Heart right ventricle (tissue), 16 donors: ENCODE measurements at regions not wholly inside any gene's neighbourhood (a gene's known extent, or its start where the extent isn't known, plus 50 kb on each side); places are given as distances from the start of the nearest gene placed in this dataset.

Experiments
- ATAC-seq, 8 donors: fragments of 200-7000 bp; cut with Tn5 transposase; one replicate each; pipeline ENCODE4 v1.9.1; 2020; ENCODE audit warnings: mild to moderate bottlenecking in 8 of 8, moderate library complexity in 8 of 8, moderate number of reproducible peaks in 1 of 8
- DNase-seq, 2 donors: peaks; one replicate each; pipeline ENCODE4 v3.0.0-alpha.2; 2020
- H3K27ac ChIP-seq, 10 donors: fragments of 200-600 bp; sonication (generic) in 2 of 10; one replicate each; pipeline versions ENCODE4 v1.5.0 to v1.8.0; 2020 to 2022; ENCODE audit warnings: mild to moderate bottlenecking in 3 of 10
- H3K27me3 ChIP-seq, 7 donors: fragments of 200-600 bp; one replicate each; pipeline ENCODE4 v1.8.0; 2021 to 2022; ENCODE audit warnings: mild to moderate bottlenecking in 2 of 7
- H3K36me3 ChIP-seq, 9 donors: fragments of 200-600 bp; sonication (generic) in 1 of 9; one replicate each; pipeline versions ENCODE4 v1.5.0 to v1.8.0; 2020 to 2022; ENCODE audit warnings: mild to moderate bottlenecking in 2 of 9
- H3K4me1 ChIP-seq, 9 donors: fragments of 200-600 bp; sonication (generic) in 1 of 9; one replicate each; pipeline versions ENCODE4 v1.5.0 to v1.8.0; 2020 to 2022; ENCODE audit warnings: mild to moderate bottlenecking in 4 of 9
- H3K4me3 ChIP-seq, 10 donors: fragments of 200-600 bp; sonication (generic) in 2 of 10; one replicate each; pipeline versions ENCODE4 v1.5.0 to v1.8.0; 2020 to 2022; ENCODE audit warnings: mild to moderate bottlenecking in 7 of 10, moderate library complexity in 2 of 10
- H3K9me3 ChIP-seq, 11 donors: fragments of 200-600 bp in 10 of 11; sonication (generic) in 2 of 11; one replicate each; pipeline versions ENCODE4 v1.5.0 to v1.8.0; 2013 to 2022; ENCODE audit warnings: mild to moderate bottlenecking in 2 of 11, control low read depth in 1 of 11, moderate library complexity in 1 of 11
- WGBS, 2 donors: extraction: QIAGEN DNeasy Blood & Tissue Kit; methylation state at CpG; one replicate each; pipeline ENCODE4 v1.1.7; 2013; ENCODE audit warnings: inconsistent platforms in 1 of 2; 5-methylcytosine and 5-hydroxymethylcytosine counted together
- intact Hi-C, 10 donors: fragments of 100-400 bp; cut with DNase I; formaldehyde crosslinking; loops; one replicate each; pipeline versions ENCODE4 v1.11.1 to v1.14.2; 2022
- TF ChIP-seq, protein P1 (sequence below), 9 donors: fragments of 200-600 bp; sonication (generic) in 2 of 9; IDR thresholded peaks; one replicate each; pipeline versions ENCODE4 v1.5.0 to v1.8.0; 2021 to 2022; ENCODE audit warnings: antibody characterized with exemption in 9 of 9, mild to moderate bottlenecking in 5 of 9, moderate library complexity in 1 of 9
- donor health status: Arrhythmogenic right ventricular cardiomyopathy.
- donor health status: ischemic (EF 13 %, LVEDD 7.1; RV severe dilation, severe dysfunction).
- donor health status: healthy with polysubstance abuse.
- donor health status: DM: no; HTN: yes; CAD: no.
- donor health status: DM: no; HTN: no; CAD: no.
- donor health status: ischemic (EF 25% LVEDD 6.9; RV normal size, moderate dysfunction).
- donor health status: ischemic (EF 25% LVEDD 5.7; RV mildly dilated, moderate dysfunction).
- donor health status: healthy.
- donor health status: DM: yes; HTN: yes; CAD: no.
- donor health status: Ischemic cardiomyopathy.
- donor health status: ischemic (EF 35%, LVEDD 5.7; RV mildly dilated, moderate dysfunction).
- donor health status: nonischemic (EF 11% LVEDD 7.7; RV severe dilation, severe dysfunction).
- donor health status: DM: yes; HTN: yes; CAD: no.
- donor health status: PGD.
- donor health status: ischemic (EF 29% LVEDD 5.4; RV normal size, mild dysfunction).
- donor health status: nonischemic (EF 23%, LVEDD 6.1; RV moderate dilation, normal function).

GRCh38 chr13:109390391-109390790 lies 396.0 kb downstream of the IRS2 start:
- no peaks in the 10 kb centered on the region for H3K9me3 ChIP-seq
- ATAC-seq (no peak), DNase-seq (no peak)
- H3K4me1 ChIP-seq, result peaks cover 0 to 15% (median 0%) of the 10 kb centered on the region in 9 donors
- no peaks in the 10 kb centered on the region for H3K36me3 ChIP-seq
- TF ChIP-seq, protein P1, sequence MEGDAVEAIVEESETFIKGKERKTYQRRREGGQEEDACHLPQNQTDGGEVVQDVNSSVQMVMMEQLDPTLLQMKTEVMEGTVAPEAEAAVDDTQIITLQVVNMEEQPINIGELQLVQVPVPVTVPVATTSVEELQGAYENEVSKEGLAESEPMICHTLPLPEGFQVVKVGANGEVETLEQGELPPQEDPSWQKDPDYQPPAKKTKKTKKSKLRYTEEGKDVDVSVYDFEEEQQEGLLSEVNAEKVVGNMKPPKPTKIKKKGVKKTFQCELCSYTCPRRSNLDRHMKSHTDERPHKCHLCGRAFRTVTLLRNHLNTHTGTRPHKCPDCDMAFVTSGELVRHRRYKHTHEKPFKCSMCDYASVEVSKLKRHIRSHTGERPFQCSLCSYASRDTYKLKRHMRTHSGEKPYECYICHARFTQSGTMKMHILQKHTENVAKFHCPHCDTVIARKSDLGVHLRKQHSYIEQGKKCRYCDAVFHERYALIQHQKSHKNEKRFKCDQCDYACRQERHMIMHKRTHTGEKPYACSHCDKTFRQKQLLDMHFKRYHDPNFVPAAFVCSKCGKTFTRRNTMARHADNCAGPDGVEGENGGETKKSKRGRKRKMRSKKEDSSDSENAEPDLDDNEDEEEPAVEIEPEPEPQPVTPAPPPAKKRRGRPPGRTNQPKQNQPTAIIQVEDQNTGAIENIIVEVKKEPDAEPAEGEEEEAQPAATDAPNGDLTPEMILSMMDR (IDR thresholded peaks at IDR 0.05), result no peak
- WGBS, 2 donors, result 85 to 88% methylated on average over 2 of the region's 2 CpGs
- intact Hi-C loops, result no loop called here
- H3K27ac ChIP-seq, result peak overlapping the region in 1 of 10 donors; percentile 31
- H3K27me3 ChIP-seq, result no peaks in the 10 kb centered on the region
- H3K4me3 ChIP-seq, result no peak overlapping the region

GRCh38 chr13:109389892-109390345 lies 396.5 kb downstream of the IRS2 start:
- DNase-seq (no peak), ATAC-seq (no peak)
- Histone ChIP-seq H3K36me3 (no peaks in the 10 kb centered on the region), H3K27ac (peak overlapping the region in 1 of 10 donors; percentile 31), H3K27me3 (no peaks in the 10 kb centered on the region), H3K4me3 (no peak overlapping the region), H3K4me1 (peaks cover 0 to 15% (median 0%) of the 10 kb centered on the region in 9 donors), H3K9me3 (no peaks in the 10 kb centered on the region)
- intact Hi-C loops, result no loop called here
- TF ChIP-seq, protein P1 (IDR thresholded peaks at IDR 0.05), result no peak
- WGBS, 2 donors, result 83 to 87% methylated on average over 8 of the region's 8 CpGs

DNA sequence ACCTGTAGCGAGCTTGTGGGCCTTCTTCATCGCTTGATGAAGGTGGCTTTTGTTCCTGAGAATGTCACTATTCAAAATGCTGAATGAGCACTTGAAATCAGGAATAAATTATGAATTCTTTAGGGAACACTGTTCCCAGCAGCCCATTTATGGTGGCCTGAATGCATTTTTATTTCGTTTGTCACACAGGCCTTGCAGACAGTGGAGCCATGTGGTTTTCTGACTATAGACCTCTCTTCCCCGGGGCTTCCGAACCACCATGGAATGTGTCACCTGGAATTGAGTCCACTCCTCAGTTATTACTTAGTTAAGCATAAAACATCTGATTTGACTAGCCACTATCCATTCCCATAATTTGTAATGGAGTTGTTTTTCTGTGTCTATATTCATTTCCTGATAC lies 396.9 kb downstream of the IRS2 start:
- Histone ChIP-seq H3K27ac (peak overlapping the region in 1 of 10 donors; percentile 44), H3K4me1 (peaks cover 0 to 12% (median 0%) of the 10 kb centered on the region in 9 donors), H3K27me3 (no peaks in the 10 kb centered on the region), H3K36me3 (no peaks in the 10 kb centered on the region), H3K9me3 (no peaks in the 10 kb centered on the region), H3K4me3 (no peak overlapping the region)
- TF ChIP-seq, protein P1 (IDR thresholded peaks at IDR 0.05), result no peak
- ATAC-seq (no peak), DNase-seq (no peak)
- 88% methylated on average over 5 of the region's 5 CpGs for WGBS, 2 donors
- intact Hi-C loops, result no loop called here

DNA sequence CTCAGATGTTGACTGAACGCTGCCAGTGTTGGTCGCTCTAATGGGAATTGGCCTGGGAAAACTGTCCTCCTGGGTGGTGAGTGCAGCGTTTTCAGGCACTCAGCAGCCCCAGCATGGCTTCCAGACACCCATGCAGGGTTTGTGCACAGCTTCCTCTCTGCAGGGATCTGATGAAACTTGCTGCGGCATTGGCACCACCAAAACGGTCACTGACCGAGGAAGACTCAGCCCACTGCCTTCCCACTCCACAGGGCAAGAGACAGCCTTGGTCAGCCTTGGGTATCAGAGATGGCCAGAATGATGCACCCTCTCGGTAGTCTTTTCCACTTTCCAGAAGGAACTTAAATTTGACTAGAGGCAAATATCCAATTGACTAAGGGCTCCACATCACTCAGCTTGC lies 398.9 kb downstream of the IRS2 start:
- intact Hi-C loops, result no loop called here
- no peaks in the 10 kb centered on the region for H3K36me3 ChIP-seq
- no peaks in the 10 kb centered on the region for H3K27me3 ChIP-seq
- no peak overlapping the region for H3K4me3 ChIP-seq
- ATAC-seq (no peak), DNase-seq (no peak)
- WGBS, 2 donors, result 78 to 81% methylated on average over 7 of the region's 7 CpGs
- H3K4me1 ChIP-seq, result peaks cover 0 to 12% (median 0%) of the 10 kb centered on the region in 9 donors
- TF ChIP-seq, protein P1 (IDR thresholded peaks at IDR 0.05), result no peak
- H3K27ac ChIP-seq, result no peak overlapping the region
- H3K9me3 ChIP-seq, result no peaks in the 10 kb centered on the region
